ENCODE measurements at regions not wholly inside any gene's neighbourhood (a gene's known extent, or its start where the extent isn't known, plus 50 kb on each side); places are given as distances from the start of the nearest gene placed in this dataset.

DNA sequence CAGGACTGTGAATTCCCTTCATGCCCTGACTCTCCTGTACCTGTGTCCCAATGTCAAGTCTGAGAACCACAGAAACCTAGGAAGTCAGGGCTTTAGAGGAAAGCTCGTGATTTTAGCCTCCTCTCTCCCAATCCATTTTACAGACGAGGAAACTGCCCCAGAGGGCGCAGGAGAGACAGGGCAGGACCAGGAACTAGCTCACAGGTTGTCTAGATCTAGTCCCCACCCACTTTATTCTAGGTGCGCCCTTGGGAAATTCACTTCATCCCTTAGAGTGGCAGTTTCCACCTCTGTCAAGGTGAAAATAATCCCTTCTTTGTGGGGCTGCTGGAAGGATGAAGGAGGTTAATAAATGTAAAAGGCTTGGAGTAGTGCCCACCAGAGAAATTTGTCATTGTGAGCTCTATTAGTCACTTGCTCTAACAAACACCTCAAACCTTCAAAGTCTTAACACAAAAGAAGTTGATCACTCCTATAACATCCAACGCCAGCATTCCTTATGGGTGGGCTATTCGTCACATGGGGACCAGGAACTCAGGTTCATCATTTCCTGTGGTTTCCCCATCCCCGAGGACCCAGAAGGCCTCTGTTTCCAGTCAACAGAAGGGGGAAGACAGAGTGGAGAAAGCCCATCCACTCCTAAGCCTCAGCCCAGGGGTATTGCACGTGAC is 282.3 kb downstream of the XXYLT1 start:
- peak in 1 of 2 experiments; percentile 19; a peak in 1 of 4 replicates for TF ChIP-seq CTCF (conservative IDR thresholded peaks at IDR 0.05; ENCODE audit: low read depth in 2 of 2)
- TF ChIP-seq, protein P1, sequence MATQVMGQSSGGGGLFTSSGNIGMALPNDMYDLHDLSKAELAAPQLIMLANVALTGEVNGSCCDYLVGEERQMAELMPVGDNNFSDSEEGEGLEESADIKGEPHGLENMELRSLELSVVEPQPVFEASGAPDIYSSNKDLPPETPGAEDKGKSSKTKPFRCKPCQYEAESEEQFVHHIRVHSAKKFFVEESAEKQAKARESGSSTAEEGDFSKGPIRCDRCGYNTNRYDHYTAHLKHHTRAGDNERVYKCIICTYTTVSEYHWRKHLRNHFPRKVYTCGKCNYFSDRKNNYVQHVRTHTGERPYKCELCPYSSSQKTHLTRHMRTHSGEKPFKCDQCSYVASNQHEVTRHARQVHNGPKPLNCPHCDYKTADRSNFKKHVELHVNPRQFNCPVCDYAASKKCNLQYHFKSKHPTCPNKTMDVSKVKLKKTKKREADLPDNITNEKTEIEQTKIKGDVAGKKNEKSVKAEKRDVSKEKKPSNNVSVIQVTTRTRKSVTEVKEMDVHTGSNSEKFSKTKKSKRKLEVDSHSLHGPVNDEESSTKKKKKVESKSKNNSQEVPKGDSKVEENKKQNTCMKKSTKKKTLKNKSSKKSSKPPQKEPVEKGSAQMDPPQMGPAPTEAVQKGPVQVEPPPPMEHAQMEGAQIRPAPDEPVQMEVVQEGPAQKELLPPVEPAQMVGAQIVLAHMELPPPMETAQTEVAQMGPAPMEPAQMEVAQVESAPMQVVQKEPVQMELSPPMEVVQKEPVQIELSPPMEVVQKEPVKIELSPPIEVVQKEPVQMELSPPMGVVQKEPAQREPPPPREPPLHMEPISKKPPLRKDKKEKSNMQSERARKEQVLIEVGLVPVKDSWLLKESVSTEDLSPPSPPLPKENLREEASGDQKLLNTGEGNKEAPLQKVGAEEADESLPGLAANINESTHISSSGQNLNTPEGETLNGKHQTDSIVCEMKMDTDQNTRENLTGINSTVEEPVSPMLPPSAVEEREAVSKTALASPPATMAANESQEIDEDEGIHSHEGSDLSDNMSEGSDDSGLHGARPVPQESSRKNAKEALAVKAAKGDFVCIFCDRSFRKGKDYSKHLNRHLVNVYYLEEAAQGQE (IDR thresholded peaks at IDR 0.05; ENCODE audit: unreplicated experiment): no peak

Data from GM23338 (cell line).